T-helper 2 cell treated with Interferon-gamma antibody and Interleukin-4, amounts not matched to agents 100 ng/mL and 5 ng/mL, for 36 hours (primary cell): ENCODE measurements at regions not wholly inside any gene's neighbourhood (a gene's known extent, or its start where the extent isn't known, plus 50 kb on each side); places are given as distances from the start of the nearest gene placed in this dataset.

ENCODE experiments used
- intact Hi-C: fragments of 100-400 bp; cut with micrococcal nuclease; formaldehyde crosslinking; loops from one replicate; pipeline ENCODE4 v1.15.1; 2023

DNA sequence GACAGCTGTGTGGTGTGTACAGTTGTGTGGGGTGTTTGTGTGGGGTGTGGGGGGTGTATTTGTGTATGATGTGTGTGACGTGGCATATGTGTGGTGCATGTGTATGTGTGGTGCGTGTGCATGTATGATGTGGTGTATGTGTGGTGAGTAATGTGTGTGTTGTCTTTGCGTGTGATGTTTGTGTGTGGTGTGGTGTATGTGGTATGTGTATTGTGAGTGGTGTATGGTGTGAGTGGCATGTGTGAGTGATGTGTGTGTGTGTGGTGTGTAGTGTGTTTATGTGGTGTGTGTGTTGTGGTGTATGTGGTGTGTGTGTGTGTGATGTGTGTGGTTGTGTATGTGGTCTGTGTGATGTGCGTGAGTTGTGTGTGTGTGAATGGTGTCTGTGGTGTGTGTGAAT, 191.1 kb downstream of the MELK start:
- intact Hi-C loops = no loop called here

DNA sequence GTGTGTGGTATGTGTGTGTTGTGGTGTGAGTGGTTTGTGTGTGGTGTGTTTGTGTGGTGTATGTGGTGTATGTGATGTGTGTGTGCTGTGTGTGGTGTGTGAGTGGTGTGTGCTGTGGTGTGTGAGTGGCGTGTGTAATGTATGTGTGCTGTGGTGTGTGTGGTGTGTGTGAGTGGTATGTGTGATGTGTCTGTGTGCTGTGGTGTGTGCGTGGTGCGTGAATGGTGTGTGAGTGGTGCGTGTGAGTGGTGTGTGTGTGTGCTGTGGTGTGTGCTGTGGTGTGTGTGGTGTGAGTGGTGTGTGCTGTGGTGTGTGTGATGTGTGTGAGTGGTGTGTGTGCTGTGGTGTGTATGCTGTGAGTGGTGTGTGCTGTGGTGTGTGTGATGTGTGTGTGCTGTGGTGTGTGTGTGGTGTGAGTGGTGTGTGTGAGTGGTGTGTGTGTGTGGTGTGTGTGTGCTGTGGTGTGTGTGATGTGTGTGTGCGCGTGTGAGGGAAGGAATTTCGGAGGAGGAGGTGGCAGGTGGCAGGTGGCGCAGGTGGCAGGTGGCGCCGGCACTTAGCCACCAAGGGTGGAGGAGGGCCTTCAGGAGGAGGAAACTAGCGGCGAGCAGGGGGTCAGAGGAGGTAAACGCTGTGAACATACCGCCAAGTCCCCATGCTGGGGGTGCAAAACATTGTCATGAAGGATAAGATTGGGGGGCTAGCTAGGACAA, 191.8 kb downstream of the MELK start:
- intact Hi-C loops = no loop called here

- intact Hi-C loops = no loop called here
These were observed 192.3 kb downstream of the MELK start for GRCh38 chr9:36765077-36765390.

GRCh38 chr9:36765468-36766341, 193.0 kb downstream of the MELK start:
- intact Hi-C loops = no loop called here

GRCh38 chr9:36768677-36769076, 196.0 kb downstream of the MELK start:
- intact Hi-C loops = no loop called here

DNA sequence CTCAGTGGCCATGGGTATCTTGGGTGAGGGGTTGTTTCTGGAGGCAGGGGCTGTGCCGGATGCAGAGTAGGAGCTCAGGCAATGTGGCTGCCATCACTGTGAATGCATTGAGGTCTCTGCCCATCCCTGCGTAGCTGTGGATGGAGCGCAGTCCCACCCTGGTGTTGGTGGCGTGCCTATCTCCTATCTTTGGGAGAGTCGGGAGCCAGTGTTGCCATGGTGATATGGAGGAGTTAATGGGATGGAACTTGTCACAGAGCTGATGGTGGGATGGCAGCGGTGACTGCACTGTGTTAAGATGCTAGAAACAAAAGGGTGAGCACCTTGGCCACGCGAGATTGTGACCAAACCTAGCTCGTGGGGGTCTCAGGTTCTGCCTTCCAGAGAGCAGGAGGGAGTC, 197.3 kb downstream of the MELK start:
- intact Hi-C loops = no loop called here

DNA sequence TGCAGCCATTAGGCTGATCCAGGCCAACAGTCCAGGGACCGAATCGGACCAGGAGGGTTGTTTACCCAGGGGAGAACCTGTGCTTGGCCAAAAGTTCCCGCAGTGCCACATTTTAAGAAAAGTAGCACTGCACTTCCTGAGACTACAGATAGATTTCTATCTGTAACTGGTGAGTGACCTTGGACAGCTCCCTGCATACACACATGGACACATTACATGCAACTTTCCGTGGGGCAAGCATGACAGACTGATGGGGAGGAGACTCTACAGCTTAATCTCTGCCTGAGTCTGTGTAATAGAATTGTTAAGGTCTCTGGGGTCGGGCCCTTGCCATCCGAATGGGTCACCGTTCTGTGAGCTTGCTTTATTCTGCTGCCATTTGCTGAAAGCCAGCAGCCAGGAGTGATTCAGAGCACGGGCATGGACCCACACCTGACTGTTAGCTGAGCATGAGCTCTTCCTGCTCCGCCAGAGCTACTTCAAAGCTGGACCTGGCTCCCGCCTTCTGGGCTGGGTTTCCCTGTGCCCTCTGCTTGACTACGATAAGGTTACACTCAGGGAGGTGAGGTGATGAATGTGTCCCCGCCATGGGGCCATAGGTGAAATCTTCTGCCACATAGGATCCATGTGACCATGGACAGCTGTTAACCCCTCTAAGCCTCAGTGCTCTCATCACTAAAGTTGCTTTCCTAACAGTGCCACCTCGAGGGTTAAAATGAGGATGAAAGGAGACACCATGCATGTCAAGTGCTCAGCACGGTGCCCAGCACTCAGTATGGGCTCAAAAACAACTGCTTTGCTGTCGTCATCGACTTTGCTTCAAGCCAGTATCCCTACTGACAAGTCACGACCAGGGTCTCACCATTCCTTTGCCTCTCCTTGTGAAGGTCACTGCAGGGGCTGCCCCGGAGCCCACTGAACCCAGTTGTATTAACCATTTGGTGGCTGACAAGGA, 200.0 kb downstream of the MELK start:
- intact Hi-C loops = no loop called here

DNA sequence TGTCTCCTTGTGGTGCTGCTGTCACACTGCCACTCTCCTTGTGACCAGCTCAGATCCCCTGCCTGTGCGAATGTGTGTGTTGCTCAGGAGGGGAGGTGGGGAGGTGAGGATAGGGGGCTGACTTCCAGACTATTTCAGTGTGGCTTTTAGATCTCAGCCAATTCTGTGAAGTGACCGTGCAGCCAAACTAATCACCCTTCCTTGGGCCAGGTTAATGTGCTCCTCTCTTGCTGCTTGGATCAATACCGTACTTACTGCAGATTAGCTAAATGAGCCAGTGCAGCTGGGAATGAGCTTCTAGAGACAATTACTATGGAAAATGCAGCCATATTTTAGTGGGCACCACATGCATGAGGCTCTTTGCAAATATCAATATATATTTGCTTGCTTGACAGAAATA, 206.0 kb downstream of the MELK start:
- intact Hi-C loops = no loop called here

GRCh38 chr9:36779582-36779981, 206.9 kb downstream of the MELK start:
- intact Hi-C loops = no loop called here

- intact Hi-C loops = no loop called here
These were observed 207.5 kb downstream of the MELK start for GRCh38 chr9:36780186-36780585.

- intact Hi-C loops = no loop called here
These were observed 208.8 kb downstream of the MELK start for GRCh38 chr9:36781533-36781932.
